KMS-11 (cell line): ENCODE measurements at regions not wholly inside any gene's neighbourhood (a gene's known extent, or its start where the extent isn't known, plus 50 kb on each side); places are given as distances from the start of the nearest gene placed in this dataset.
A peak's percentile ranks its signal among the peaks of the same experiment; 100 is the strongest.

ENCODE experiments used
- H2AFZ ChIP-seq: fragments of 200-600 bp; sonication (generic); 2 replicates; pipeline ENCODE4 v1.6.1; 2016; ENCODE audit warnings: antibody characterized with exemption, mixed run types, low read depth
- H3K27ac ChIP-seq: fragments of 200-600 bp; sonication (generic); 2 replicates; pipeline ENCODE4 v1.6.1; 2016; ENCODE audit warnings: mild to moderate bottlenecking, mixed run types
- H3K27me3 ChIP-seq: fragments of 200-600 bp; sonication (generic); 2 replicates; pipeline ENCODE4 v1.6.1; 2017; ENCODE audit warnings: mild to moderate bottlenecking, low read depth, mixed run types, moderate library complexity; ENCODE audit not compliant: insufficient read depth
- H3K36me3 ChIP-seq: fragments of 200-600 bp; sonication (generic); 2 replicates; pipeline ENCODE4 v1.6.1; 2017; ENCODE audit warnings: mild to moderate bottlenecking, mixed run types; ENCODE audit not compliant: insufficient read depth
- H3K4me1 ChIP-seq: fragments of 200-600 bp; sonication (generic); 2 replicates; pipeline ENCODE4 v1.6.1; 2016; ENCODE audit warnings: mild to moderate bottlenecking, low read depth, mixed run types; ENCODE audit not compliant: poor library complexity, severe bottlenecking
- H3K4me2 ChIP-seq: fragments of 200-600 bp; sonication (generic); 2 replicates; pipeline ENCODE4 v1.7.0; 2016; ENCODE audit warnings: mild to moderate bottlenecking, mixed run types
- H3K4me3 ChIP-seq: fragments of 200-600 bp; sonication (generic); IDR thresholded peaks from 2 replicates; pipeline ENCODE4 v1.6.1; 2017; ENCODE audit warnings: low read depth, low read length, mixed read lengths; ENCODE audit not compliant: insufficient read depth
- H3K79me2 ChIP-seq: fragments of 200-600 bp; sonication (generic); 2 replicates; pipeline ENCODE4 v1.6.1; 2016; ENCODE audit warnings: low read depth, mixed run types; ENCODE audit not compliant: insufficient read depth
- H3K9ac ChIP-seq: fragments of 200-600 bp; sonication (generic); 2 replicates; pipeline ENCODE4 v1.6.1; 2016; ENCODE audit warnings: mild to moderate bottlenecking, mixed run types
- H4K20me1 ChIP-seq: fragments of 200-600 bp; sonication (generic); 2 replicates; pipeline ENCODE4 v1.6.1; 2016; ENCODE audit warnings: mild to moderate bottlenecking, mixed run types; ENCODE audit not compliant: insufficient read depth
- TF ChIP-seq, protein P1 (sequence below): fragments of 200-600 bp; sonication (generic); conservative IDR thresholded peaks from 2 replicates; pipeline ENCODE4 v1.6.1; 2017; ENCODE audit warnings: low read depth, mild to moderate bottlenecking, antibody characterized with exemption, low read length, moderate library complexity, mixed read lengths

DNA sequence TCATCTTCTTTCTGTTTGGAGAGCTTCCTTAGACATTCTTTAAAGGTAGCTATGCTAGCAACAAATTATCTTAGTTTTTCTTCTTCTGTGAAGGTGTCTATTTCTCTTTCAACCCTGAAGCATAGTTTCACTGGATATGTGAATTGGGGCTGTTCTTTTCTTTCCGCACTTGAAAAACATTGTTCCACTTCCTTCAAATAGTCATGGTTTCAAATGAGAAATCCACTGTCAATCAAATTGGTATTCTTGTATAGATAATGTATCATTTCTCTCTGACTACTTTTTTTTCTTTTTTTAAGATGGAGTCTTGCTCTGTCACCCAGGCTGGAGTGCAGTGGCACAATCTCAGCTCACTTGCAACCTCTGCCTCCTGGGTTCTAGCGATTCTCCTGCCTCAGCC is 254.0 kb downstream of the ANAPC1 start:
- Histone ChIP-seq H3K4me3 (no peak overlapping the region), H3K79me2 (no peaks in the 10 kb centered on the region), H3K27me3 (no peaks in the 10 kb centered on the region), H2AFZ (no peak overlapping the region), H3K4me1 (peaks cover 25% of the 10 kb centered on the region), H3K27ac (no peak overlapping the region), H3K36me3 (no peaks in the 10 kb centered on the region), H4K20me1 (no peaks in the 10 kb centered on the region), H3K9ac (no peak overlapping the region), H3K4me2 (no peak overlapping the region)
- TF ChIP-seq, protein P1, sequence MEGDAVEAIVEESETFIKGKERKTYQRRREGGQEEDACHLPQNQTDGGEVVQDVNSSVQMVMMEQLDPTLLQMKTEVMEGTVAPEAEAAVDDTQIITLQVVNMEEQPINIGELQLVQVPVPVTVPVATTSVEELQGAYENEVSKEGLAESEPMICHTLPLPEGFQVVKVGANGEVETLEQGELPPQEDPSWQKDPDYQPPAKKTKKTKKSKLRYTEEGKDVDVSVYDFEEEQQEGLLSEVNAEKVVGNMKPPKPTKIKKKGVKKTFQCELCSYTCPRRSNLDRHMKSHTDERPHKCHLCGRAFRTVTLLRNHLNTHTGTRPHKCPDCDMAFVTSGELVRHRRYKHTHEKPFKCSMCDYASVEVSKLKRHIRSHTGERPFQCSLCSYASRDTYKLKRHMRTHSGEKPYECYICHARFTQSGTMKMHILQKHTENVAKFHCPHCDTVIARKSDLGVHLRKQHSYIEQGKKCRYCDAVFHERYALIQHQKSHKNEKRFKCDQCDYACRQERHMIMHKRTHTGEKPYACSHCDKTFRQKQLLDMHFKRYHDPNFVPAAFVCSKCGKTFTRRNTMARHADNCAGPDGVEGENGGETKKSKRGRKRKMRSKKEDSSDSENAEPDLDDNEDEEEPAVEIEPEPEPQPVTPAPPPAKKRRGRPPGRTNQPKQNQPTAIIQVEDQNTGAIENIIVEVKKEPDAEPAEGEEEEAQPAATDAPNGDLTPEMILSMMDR: no peak

DNA sequence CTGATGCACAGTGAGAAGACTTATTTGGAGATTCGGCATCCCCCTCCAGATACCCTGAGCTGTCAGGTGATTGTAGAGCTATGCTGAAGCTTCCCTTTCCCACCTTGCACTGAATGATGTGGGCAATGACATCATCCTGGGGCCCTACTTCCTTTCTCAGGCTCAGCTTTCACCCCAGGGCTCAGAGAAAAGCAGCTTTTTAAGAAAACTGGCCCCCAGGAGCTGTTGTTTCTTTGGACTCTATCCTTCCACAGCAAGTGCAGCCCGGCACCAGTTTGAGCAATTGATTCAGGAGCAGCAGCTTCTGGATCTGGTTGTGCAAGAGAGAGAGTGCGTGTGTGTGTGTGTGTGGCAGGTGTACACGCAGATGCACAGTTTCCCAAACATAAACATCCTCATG is 251.3 kb downstream of the ANAPC1 start:
- Histone ChIP-seq H3K4me1 (peaks cover 15% of the 10 kb centered on the region), H3K79me2 (no peaks in the 10 kb centered on the region), H3K4me2 (0 out of 2 replicates have a peak overlapping the region, but pooled peaks have one; percentile 17), H3K27ac (no peak overlapping the region), H4K20me1 (no peaks in the 10 kb centered on the region), H3K27me3 (no peaks in the 10 kb centered on the region), H3K4me3 (no peak overlapping the region), H2AFZ (no peak overlapping the region), H3K36me3 (no peaks in the 10 kb centered on the region), H3K9ac (no peak overlapping the region)
- TF ChIP-seq, protein P1: no peak

DNA sequence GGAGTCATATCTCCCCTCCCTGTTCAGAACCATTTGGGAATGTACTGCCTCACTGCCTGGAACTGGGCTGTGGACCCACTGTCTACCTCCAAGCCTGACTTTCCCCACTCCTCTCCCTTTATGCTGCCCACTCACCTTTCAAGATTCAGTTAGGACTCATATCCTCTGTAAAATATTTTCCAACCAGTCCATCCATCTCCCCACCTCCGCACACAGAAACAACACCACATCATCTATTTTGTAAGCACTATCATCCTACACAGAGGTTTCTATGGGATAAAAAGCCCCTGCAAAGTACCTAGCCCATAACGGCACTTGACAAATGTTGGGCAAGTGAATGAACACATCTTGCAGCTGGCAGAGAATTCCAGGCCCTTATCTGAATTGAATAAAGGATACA is 250.8 kb downstream of the ANAPC1 start:
- Histone ChIP-seq H3K27ac (no peak overlapping the region), H4K20me1 (no peaks in the 10 kb centered on the region), H3K36me3 (no peaks in the 10 kb centered on the region), H3K4me1 (peaks cover 15% of the 10 kb centered on the region), H3K27me3 (no peaks in the 10 kb centered on the region), H3K4me3 (no peak overlapping the region), H2AFZ (no peak overlapping the region), H3K9ac (no peak overlapping the region), H3K79me2 (no peaks in the 10 kb centered on the region), H3K4me2 (no peak overlapping the region)
- TF ChIP-seq, protein P1: no peak

DNA sequence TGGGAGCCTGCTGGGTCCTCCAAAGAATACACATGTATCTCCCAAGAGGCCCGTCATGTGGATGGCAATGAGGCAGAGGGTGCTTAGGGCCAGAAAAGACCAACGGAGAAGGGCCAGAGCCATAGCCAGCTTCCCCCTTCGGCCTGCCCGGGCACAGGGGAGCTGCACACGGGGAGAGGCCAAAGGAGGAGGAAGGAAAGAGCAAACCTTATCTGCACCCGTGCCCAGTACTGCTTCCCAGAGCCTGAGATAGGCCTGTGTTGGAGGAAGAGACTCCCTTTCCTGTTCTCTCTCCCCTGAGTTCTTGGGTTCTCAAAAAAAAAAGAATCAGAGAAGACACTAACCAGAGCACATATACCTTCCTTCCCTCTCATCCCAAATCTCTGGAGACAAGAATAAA is 250.3 kb downstream of the ANAPC1 start:
- no peaks in the 10 kb centered on the region for H4K20me1 ChIP-seq
- no peaks in the 10 kb centered on the region for H3K36me3 ChIP-seq
- H3K4me3 ChIP-seq: no peak overlapping the region
- TF ChIP-seq, protein P1: no peak
- no peak overlapping the region for H3K27ac ChIP-seq
- H3K79me2 ChIP-seq: no peaks in the 10 kb centered on the region
- no peak overlapping the region for H3K9ac ChIP-seq
- no peak overlapping the region for H2AFZ ChIP-seq
- no peak overlapping the region for H3K4me2 ChIP-seq
- H3K4me1 ChIP-seq: peaks cover 15% of the 10 kb centered on the region
- H3K27me3 ChIP-seq: no peaks in the 10 kb centered on the region
